HCT116 (cell line): ENCODE measurements at regions not wholly inside any gene's neighbourhood (a gene's known extent, or its start where the extent isn't known, plus 50 kb on each side); places are given as distances from the start of the nearest gene placed in this dataset.

Source experiments
- ATAC-seq: fragments of 200-7000 bp; cut with Tn5 transposase; 2 replicates; pipeline ENCODE4 v1.9.1; 2020; ENCODE audit warnings: mild to moderate bottlenecking, moderate library complexity
- BruUV-seq: library from RNA; stranded (reverse); fragments of 400-500 nt; replicated peaks from 2 replicates; lab custom pipeline; 2021; lab: Mats Ljungman, UMichigan
- CTCF ChIA-PET: fragments of 300-600 bp; sonication (Branson Sonifier 250); formaldehyde crosslinking; loops from one replicate; lab custom pipeline; 2021; ENCODE audit warnings: antibody characterized with exemption; lab: Charles Lee
- POLR2A ChIA-PET: fragments of 300-600, 350-600 bp; sonication (Branson Sonifier 250); formaldehyde crosslinking; loops from one replicate; lab custom pipeline; 2021; ENCODE audit warnings: antibody characterized with exemption; lab: Charles Lee
- RAD21 ChIA-PET, 2 experiments: fragments of 300-600 bp; sonication (Branson Sonifier 250); formaldehyde crosslinking; loops; one replicate each; lab custom pipeline; 2023; ENCODE audit warnings: low total read pairs in 2 of 2; ENCODE audit not compliant: uncharacterized antibody in 2 of 2, unreplicated experiment in 2 of 2, low non-redundant PET in 1 of 2; lab: Charles Lee
- DNase-seq: peaks from one replicate; pipeline ENCODE4 v3.0.0-alpha.2; 2010; ENCODE audit warnings: low read depth, low spot score
- H2AFZ ChIP-seq: fragments of 200-600 bp; shearing (Covaris generic), sonication (generic); 2 replicates; pipeline ENCODE4 v1.6.1; 2017; ENCODE audit warnings: low read depth, mixed run types, mixed read lengths, antibody characterized with exemption, low read length; ENCODE audit not compliant: poor library complexity, severe bottlenecking
- H3K27ac ChIP-seq: 2 replicates; pipeline ENCODE4 v1.5.1; 2012; ENCODE audit warnings: low read depth, low read length
- H3K27me3 ChIP-seq: fragments of 200-600 bp; sonication (generic); 2 replicates; pipeline ENCODE4 v1.6.1; 2016; ENCODE audit warnings: mixed run types, low read length, mixed read lengths; ENCODE audit not compliant: insufficient read depth
- H3K36me3 ChIP-seq, 2 experiments: fragments of 200-500 bp in 1 of 2; fragments of 200-600 bp in 1 of 2; sonication (Bioruptor generic) in 1 of 2; sonication (generic) in 1 of 2; 2 replicates each; pipeline versions ENCODE4 v1.5.1 to v1.6.1; 2014 to 2016; ENCODE audit warnings: low read length in 2 of 2, inconsistent platforms in 1 of 2, mixed read lengths in 1 of 2, mixed run types in 1 of 2; ENCODE audit not compliant: insufficient read depth in 2 of 2, control insufficient read depth in 1 of 2
- H3K4me1 ChIP-seq, 2 experiments: fragments of 200-600 bp in 1 of 2; sonication (generic) in 1 of 2; 2 replicates each; pipeline versions ENCODE4 v1.5.1 to v1.6.1; 2012 to 2017; ENCODE audit warnings: low read length in 2 of 2, inconsistent platforms in 1 of 2, mild to moderate bottlenecking in 1 of 2, mixed read lengths in 1 of 2, mixed run types in 1 of 2, moderate library complexity in 1 of 2; ENCODE audit not compliant: insufficient read depth in 2 of 2, control insufficient read depth in 1 of 2
- H3K4me2 ChIP-seq: fragments of 200-600 bp; sonication (generic); 2 replicates; pipeline ENCODE4 v1.6.1; 2017; ENCODE audit warnings: mixed run types, low read length, mixed read lengths
- H3K4me3 ChIP-seq, 2 experiments: fragments of 200-600 bp in 1 of 2; sonication (generic) in 1 of 2; replicated peaks in 1 of 2; 2 replicates each; pipeline ENCODE4 v1.5.1; 2011 to 2016; ENCODE audit warnings: low read length in 2 of 2, control low read depth in 1 of 2, low read depth in 1 of 2, mild to moderate bottlenecking in 1 of 2, mixed read lengths in 1 of 2, mixed run types in 1 of 2
- H3K79me2 ChIP-seq: fragments of 200-600 bp; sonication (generic); 2 replicates; pipeline ENCODE4 v1.6.1; 2017; ENCODE audit warnings: mild to moderate bottlenecking, mixed run types, low read length, moderate library complexity, mixed read lengths; ENCODE audit not compliant: insufficient read depth
- H3K9ac ChIP-seq: fragments of 200-600 bp; sonication (generic); 2 replicates; pipeline ENCODE4 v1.6.1; 2016; ENCODE audit warnings: low read length, mixed read lengths
- H3K9me2 ChIP-seq: fragments of 200-600 bp; sonication (generic), shearing (Covaris generic); 2 replicates; pipeline ENCODE4 v1.6.1; 2017; ENCODE audit warnings: mixed run types, mild to moderate bottlenecking, moderate library complexity; ENCODE audit not compliant: insufficient read depth
- H3K9me3 ChIP-seq, 2 experiments: fragments of 200-500 bp in 1 of 2; fragments of 200-600 bp in 1 of 2; sonication (Bioruptor generic) in 1 of 2; sonication (generic) in 1 of 2; 2 replicates each; pipeline ENCODE4 v1.6.1; 2014 to 2017; ENCODE audit warnings: low read length in 2 of 2, mixed read lengths in 2 of 2, inconsistent platforms in 1 of 2, low read depth in 1 of 2, mild to moderate bottlenecking in 1 of 2, mixed run types in 1 of 2, moderate library complexity in 1 of 2; ENCODE audit not compliant: control insufficient read depth in 1 of 2, insufficient read depth in 1 of 2
- H4K20me1 ChIP-seq: fragments of 200-600 bp; sonication (generic), shearing (Covaris generic); 2 replicates; pipeline ENCODE4 v1.6.1; 2017; ENCODE audit warnings: mixed run types, mild to moderate bottlenecking, moderate library complexity; ENCODE audit not compliant: insufficient read depth
- ATF3 ChIP-seq: IDR thresholded peaks from 2 replicates; pipeline ENCODE4 v1.6.1; 2012
- CBX3 ChIP-seq: IDR thresholded peaks from 2 replicates; pipeline ENCODE4 v1.6.1; 2012; ENCODE audit warnings: low read depth
- EGR1 ChIP-seq: IDR thresholded peaks from 2 replicates; pipeline ENCODE4 v1.6.1; 2012; ENCODE audit warnings: low read depth
- ELF1 ChIP-seq: IDR thresholded peaks from 2 replicates; pipeline ENCODE4 v1.6.1; 2012; ENCODE audit warnings: low read depth, borderline replicate concordance
- EZH2 ChIP-seq: fragments of 200-600 bp; sonication (generic); IDR thresholded peaks from 2 replicates; pipeline ENCODE4 v1.6.1; 2017; ENCODE audit warnings: antibody characterized with exemption, mixed run types
- EZH2phosphoT487 ChIP-seq: fragments of 200-600 bp; IDR thresholded peaks from 2 replicates; pipeline ENCODE4 v1.6.1; 2018; ENCODE audit warnings: antibody characterized with exemption, borderline replicate concordance
- FOSL1 ChIP-seq: IDR thresholded peaks from 2 replicates; pipeline ENCODE4 v1.6.1; 2012; ENCODE audit warnings: low read depth
- JUND ChIP-seq: IDR thresholded peaks from 2 replicates; pipeline ENCODE4 v1.6.1; 2012
- POLR2A ChIP-seq: IDR thresholded peaks from 2 replicates; pipeline ENCODE4 v1.7.0; 2011; ENCODE audit warnings: borderline replicate concordance; ENCODE audit not compliant: insufficient read depth, insufficient read length; ENCODE audit errors: extremely low read depth
- TCF7L2 ChIP-seq: IDR thresholded peaks from 2 replicates; pipeline ENCODE4 v1.7.0; 2011; ENCODE audit warnings: borderline replicate concordance, inconsistent platforms; ENCODE audit not compliant: insufficient read depth, insufficient read length; ENCODE audit errors: extremely low read depth
- YY1 ChIP-seq: IDR thresholded peaks from 2 replicates; pipeline ENCODE4 v1.6.1; 2011; ENCODE audit warnings: low read length, low read depth, moderate library complexity, mild to moderate bottlenecking; ENCODE audit not compliant: insufficient replicate concordance; ENCODE audit errors: extremely low read depth
- ZFX ChIP-seq: fragments of 450-650 bp; IDR thresholded peaks from 2 replicates; pipeline ENCODE4 v1.6.1; 2017
- intact Hi-C: fragments of 100-400 bp; cut with micrococcal nuclease; formaldehyde crosslinking; loops from 2 replicates; pipeline ENCODE4 v1.10.0; 2022

- TF ChIP-seq EZH2 (no peak), ATF3 (no peak), JUND (no peak), CBX3 (no peak), FOSL1 (no peak)
- H4K20me1 ChIP-seq: no peaks in the 10 kb centered on the region
- H3K27me3 ChIP-seq: no peaks in the 10 kb centered on the region
- no peak overlapping the region for H3K27ac ChIP-seq
- no peak for DNase-seq
- no TSS peak for BruUV-seq
- ChIA-PET CTCF (no interaction called here), RAD21 (no interaction called here), POLR2A (no interaction called here)
- H3K4me3 ChIP-seq: no peak overlapping the region
- H3K36me3 ChIP-seq: no peaks in the 10 kb centered on the region
- peaks cover 0 to 7% of the 10 kb centered on the region in 2 experiments; a peak in 1 of 4 replicates for H3K4me1 ChIP-seq
- no peak overlapping the region for H3K9ac ChIP-seq
- intact Hi-C loops: no loop called here
- H3K9me2 ChIP-seq: no peaks in the 10 kb centered on the region
- H3K9me3 ChIP-seq: no peaks in the 10 kb centered on the region
- ATAC-seq: no peak
- no peak overlapping the region for H2AFZ ChIP-seq
- H3K4me2 ChIP-seq: no peak overlapping the region
- no peaks in the 10 kb centered on the region for H3K79me2 ChIP-seq
These were observed 115.0 kb downstream of the CEP44 start for GRCh38 chr4:174398728-174399127.

- ChIA-PET RAD21 (no interaction called here), CTCF (no interaction called here)
- H3K27ac ChIP-seq: no peak overlapping the region
- H3K36me3 ChIP-seq: no peaks in the 10 kb centered on the region
- H3K79me2 ChIP-seq: no peaks in the 10 kb centered on the region
- H4K20me1 ChIP-seq: no peaks in the 10 kb centered on the region
- H3K27me3 ChIP-seq: no peaks in the 10 kb centered on the region
- no peaks in the 10 kb centered on the region for H3K9me3 ChIP-seq
- H3K4me3 ChIP-seq: no peak overlapping the region
- intact Hi-C loops: no loop called here
- H3K4me2 ChIP-seq: no peak overlapping the region
- no peaks in the 10 kb centered on the region for H3K9me2 ChIP-seq
- H3K4me1 ChIP-seq: peaks cover 0 to 6% of the 10 kb centered on the region in 2 experiments; a peak in 1 of 4 replicates
- ATAC-seq: no peak
- no peak overlapping the region for H2AFZ ChIP-seq
- no TSS peak for BruUV-seq
- TF ChIP-seq POLR2A: no peak
- no peak for TF ChIP-seq EGR1
- no peak for TF ChIP-seq EZH2
- no peak for TF ChIP-seq ZFX
- TF ChIP-seq EZH2phosphoT487: no peak
- TF ChIP-seq FOSL1: no peak
- TF ChIP-seq ATF3: no peak
- TF ChIP-seq YY1: no peak
- no peak for TF ChIP-seq ELF1
- no peak for TF ChIP-seq TCF7L2
- TF ChIP-seq, all 23 proteins: peak for 0
- no peak for DNase-seq
- no peak overlapping the region for H3K9ac ChIP-seq
- POLR2A ChIA-PET: no interaction called here
These were observed 113.8 kb downstream of the CEP44 start for GRCh38 chr4:174397366-174398155.
